Right atrium auricular region (tissue), 2 donors: ENCODE measurements at regions not wholly inside any gene's neighbourhood (a gene's known extent, or its start where the extent isn't known, plus 50 kb on each side); places are given as distances from the start of the nearest gene placed in this dataset.

Source experiments
- DNase-seq: peaks from one replicate; pipeline ENCODE4 v3.0.0-alpha.2; 2019; ENCODE audit warnings: low spot score
- H3K27ac ChIP-seq, 2 donors: fragments of 200-600 bp; sonication (generic); 1 replicate in 1 of 2; 2 replicates in 1 of 2; pipeline ENCODE4 v1.5.1; 2016 to 2019
- H3K27me3 ChIP-seq, 2 donors: fragments of 200-600 bp; sonication (generic); one replicate each; pipeline versions ENCODE4 v1.5.1 to v1.6.0; 2017 to 2019
- H3K36me3 ChIP-seq: fragments of 200-600 bp; sonication (generic); one replicate; pipeline ENCODE4 v1.5.1; 2016
- H3K4me1 ChIP-seq, 2 donors: fragments of 200-600 bp; sonication (generic); one replicate each; pipeline versions ENCODE4 v1.5.1 to v1.6.0; 2017 to 2019
- H3K4me3 ChIP-seq, 2 donors: fragments of 200-600 bp; sonication (generic); 1 replicate in 1 of 2; 2 replicates in 1 of 2; pipeline ENCODE4 v1.5.1; 2017 to 2019; ENCODE audit warnings: mild to moderate bottlenecking in 1 of 2, moderate library complexity in 1 of 2
- H3K9me3 ChIP-seq, 2 donors: fragments of 200-600 bp; sonication (generic); one replicate each; pipeline ENCODE4 v1.5.1; 2019
- CTCF ChIP-seq, 2 donors: fragments of 200-600 bp; sonication (generic); IDR thresholded peaks; one replicate each; pipeline ENCODE4 v1.5.1; 2019; ENCODE audit warnings: antibody characterized with exemption in 2 of 2

GRCh38 chr3:35528728-35529127 lies 110.6 kb upstream of the ARPP21 start:
- H3K4me3 ChIP-seq: no peak overlapping the region
- H3K4me1 ChIP-seq: no peaks in the 10 kb centered on the region
- no peak overlapping the region for H3K27ac ChIP-seq
- no peaks in the 10 kb centered on the region for H3K36me3 ChIP-seq
- H3K9me3 ChIP-seq: no peaks in the 10 kb centered on the region
- no peak for DNase-seq
- TF ChIP-seq CTCF (IDR thresholded peaks at IDR 0.05): no peak
- no peaks in the 10 kb centered on the region for H3K27me3 ChIP-seq

GRCh38 chr3:35529337-35529736 lies 110.0 kb upstream of the ARPP21 start:
- no peak for TF ChIP-seq CTCF (IDR thresholded peaks at IDR 0.05)
- H3K4me1 ChIP-seq: no peaks in the 10 kb centered on the region
- no peak overlapping the region for H3K4me3 ChIP-seq
- H3K36me3 ChIP-seq: no peaks in the 10 kb centered on the region
- no peak for DNase-seq
- H3K9me3 ChIP-seq: no peaks in the 10 kb centered on the region
- H3K27ac ChIP-seq: no peak overlapping the region
- no peaks in the 10 kb centered on the region for H3K27me3 ChIP-seq

- Histone ChIP-seq H3K9me3 (no peaks in the 10 kb centered on the region), H3K27ac (no peak overlapping the region), H3K4me3 (no peak overlapping the region), H3K36me3 (no peaks in the 10 kb centered on the region), H3K4me1 (no peaks in the 10 kb centered on the region), H3K27me3 (no peaks in the 10 kb centered on the region)
- DNase-seq: no peak
- TF ChIP-seq CTCF (IDR thresholded peaks at IDR 0.05): no peak
These were observed 102.1 kb upstream of the ARPP21 start for GRCh38 chr3:35537265-35537664.

GRCh38 chr3:35544976-35545375 lies 94.3 kb upstream of the ARPP21 start:
- Histone ChIP-seq H3K27me3 (no peaks in the 10 kb centered on the region), H3K36me3 (no peaks in the 10 kb centered on the region), H3K4me1 (no peaks in the 10 kb centered on the region), H3K9me3 (no peaks in the 10 kb centered on the region), H3K4me3 (no peak overlapping the region), H3K27ac (no peak overlapping the region)
- no peak for TF ChIP-seq CTCF (IDR thresholded peaks at IDR 0.05)
- no peak for DNase-seq

- Histone ChIP-seq H3K27me3 (no peaks in the 10 kb centered on the region), H3K4me3 (no peak overlapping the region), H3K9me3 (no peaks in the 10 kb centered on the region), H3K36me3 (no peaks in the 10 kb centered on the region), H3K27ac (no peak overlapping the region), H3K4me1 (no peaks in the 10 kb centered on the region)
- DNase-seq: no peak
- no peak for TF ChIP-seq CTCF (IDR thresholded peaks at IDR 0.05)
These were observed 89.6 kb upstream of the ARPP21 start for GRCh38 chr3:35549690-35550089.

- Histone ChIP-seq H3K27ac (no peak overlapping the region), H3K4me3 (no peak overlapping the region), H3K9me3 (peaks cover 0 to 20% of the 10 kb centered on the region in 2 donors), H3K4me1 (no peaks in the 10 kb centered on the region), H3K36me3 (no peaks in the 10 kb centered on the region), H3K27me3 (no peaks in the 10 kb centered on the region)
- DNase-seq: no peak
- no peak for TF ChIP-seq CTCF (IDR thresholded peaks at IDR 0.05)
These were observed 77.2 kb upstream of the ARPP21 start for GRCh38 chr3:35562141-35562540.
